ENCODE measurements at regions not wholly inside any gene's neighbourhood (a gene's known extent, or its start where the extent isn't known, plus 50 kb on each side); places are given as distances from the start of the nearest gene placed in this dataset.

DNA sequence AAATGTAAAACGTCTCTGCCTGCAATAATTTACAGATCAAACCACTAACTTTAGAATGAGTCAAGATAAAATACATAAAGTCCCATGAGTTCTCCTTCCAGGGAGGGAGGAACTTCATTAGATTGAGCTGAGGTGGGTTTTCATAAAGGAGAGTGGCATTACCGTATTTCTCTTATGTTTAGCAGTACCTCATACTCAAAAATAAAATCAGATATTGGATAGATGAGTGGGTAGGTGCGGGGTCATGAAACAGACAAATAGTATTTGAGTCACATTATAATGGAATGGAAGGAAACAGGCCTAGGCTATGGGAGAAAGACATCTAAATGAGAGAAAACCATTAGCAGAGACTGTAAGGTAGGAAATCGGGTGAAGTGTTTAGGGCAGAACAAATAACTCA is 166.1 kb upstream of the SMLR1 start:
- TF ChIP-seq, protein P1, sequence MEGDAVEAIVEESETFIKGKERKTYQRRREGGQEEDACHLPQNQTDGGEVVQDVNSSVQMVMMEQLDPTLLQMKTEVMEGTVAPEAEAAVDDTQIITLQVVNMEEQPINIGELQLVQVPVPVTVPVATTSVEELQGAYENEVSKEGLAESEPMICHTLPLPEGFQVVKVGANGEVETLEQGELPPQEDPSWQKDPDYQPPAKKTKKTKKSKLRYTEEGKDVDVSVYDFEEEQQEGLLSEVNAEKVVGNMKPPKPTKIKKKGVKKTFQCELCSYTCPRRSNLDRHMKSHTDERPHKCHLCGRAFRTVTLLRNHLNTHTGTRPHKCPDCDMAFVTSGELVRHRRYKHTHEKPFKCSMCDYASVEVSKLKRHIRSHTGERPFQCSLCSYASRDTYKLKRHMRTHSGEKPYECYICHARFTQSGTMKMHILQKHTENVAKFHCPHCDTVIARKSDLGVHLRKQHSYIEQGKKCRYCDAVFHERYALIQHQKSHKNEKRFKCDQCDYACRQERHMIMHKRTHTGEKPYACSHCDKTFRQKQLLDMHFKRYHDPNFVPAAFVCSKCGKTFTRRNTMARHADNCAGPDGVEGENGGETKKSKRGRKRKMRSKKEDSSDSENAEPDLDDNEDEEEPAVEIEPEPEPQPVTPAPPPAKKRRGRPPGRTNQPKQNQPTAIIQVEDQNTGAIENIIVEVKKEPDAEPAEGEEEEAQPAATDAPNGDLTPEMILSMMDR (IDR thresholded peaks at IDR 0.05): no peak
- Histone ChIP-seq H3K4me1 (no peaks in the 10 kb centered on the region), H3K4me3 (no peak overlapping the region), H3K27me3 (no peaks in the 10 kb centered on the region), H3K27ac (no peak overlapping the region), H3K9me3 (no peaks in the 10 kb centered on the region), H3K36me3 (no peaks in the 10 kb centered on the region)
- DNase-seq: no peak
- intact Hi-C loops (cut with DNase I): no loop called here
- no peak for ATAC-seq

DNA sequence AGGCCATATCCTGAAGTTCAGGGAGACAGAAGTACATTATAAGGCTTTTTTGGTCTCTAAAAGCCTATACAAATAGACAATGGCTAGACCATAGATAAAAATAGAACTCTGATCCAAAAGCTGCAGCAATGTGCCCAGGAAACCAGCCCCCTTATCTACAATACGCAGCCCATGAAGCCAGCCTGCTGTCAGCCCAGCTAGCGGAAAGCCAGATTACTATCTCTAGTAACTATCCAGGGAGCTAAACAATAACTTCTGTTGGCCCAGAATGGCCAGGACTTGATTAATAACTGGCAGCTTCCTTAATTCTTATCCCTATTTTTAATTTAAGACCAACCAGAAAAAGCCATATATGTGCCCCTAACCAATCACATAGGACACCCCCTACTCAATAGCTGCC is 160.4 kb upstream of the SMLR1 start:
- TF ChIP-seq, protein P1 (IDR thresholded peaks at IDR 0.05): no peak
- no peak for DNase-seq
- Histone ChIP-seq H3K4me3 (no peak overlapping the region), H3K27ac (no peak overlapping the region), H3K36me3 (no peaks in the 10 kb centered on the region), H3K27me3 (no peaks in the 10 kb centered on the region), H3K4me1 (no peaks in the 10 kb centered on the region), H3K9me3 (no peaks in the 10 kb centered on the region)
- intact Hi-C loops (cut with DNase I): no loop called here
- no peak for ATAC-seq

DNA sequence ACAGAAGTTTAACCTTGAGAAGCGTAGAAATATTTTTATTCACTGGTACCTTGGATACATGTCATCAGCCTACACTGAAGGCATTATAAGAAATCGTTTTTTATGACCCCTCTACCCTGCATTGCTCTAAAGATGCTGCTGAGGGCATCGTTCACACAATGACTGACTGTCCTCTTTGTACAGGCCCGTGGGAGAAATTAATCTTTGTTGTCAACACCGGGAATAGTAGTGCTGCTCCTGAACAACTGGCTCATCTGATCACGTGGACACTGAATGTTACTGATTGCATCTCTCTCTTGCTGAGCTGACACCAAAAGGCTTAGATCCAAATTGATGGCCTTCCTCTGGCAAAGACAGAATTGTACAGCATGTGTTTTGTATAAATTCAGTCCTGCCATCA is 157.1 kb upstream of the SMLR1 start:
- H3K27ac ChIP-seq: no peak overlapping the region
- intact Hi-C loops (cut with DNase I): no loop called here
- TF ChIP-seq, protein P1 (IDR thresholded peaks at IDR 0.05): no peak
- ATAC-seq: no peak
- DNase-seq: no peak
- no peaks in the 10 kb centered on the region for H3K9me3 ChIP-seq
- H3K4me1 ChIP-seq: no peaks in the 10 kb centered on the region
- no peak overlapping the region for H3K4me3 ChIP-seq
- H3K27me3 ChIP-seq: no peaks in the 10 kb centered on the region
- no peaks in the 10 kb centered on the region for H3K36me3 ChIP-seq

DNA sequence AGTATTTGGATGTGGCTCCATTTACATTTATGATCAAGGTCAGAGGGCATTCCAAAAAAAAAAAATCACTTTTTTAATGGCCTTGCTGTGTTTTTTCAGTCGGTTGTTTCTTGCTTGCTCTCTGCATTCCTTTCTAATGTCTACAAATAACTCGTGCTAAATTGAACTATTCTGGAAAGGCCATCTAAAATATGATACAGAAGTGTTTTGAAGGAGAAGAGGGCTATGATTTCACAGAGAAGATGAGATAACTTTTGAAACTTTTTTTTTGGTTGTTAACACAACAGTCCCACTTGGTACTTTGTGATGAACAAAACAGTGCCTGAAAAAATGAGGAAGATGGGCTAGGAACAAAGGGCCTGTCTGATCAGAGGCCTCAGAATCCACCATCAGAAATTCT is 156.1 kb upstream of the SMLR1 start:
- intact Hi-C loops (cut with DNase I): no loop called here
- Histone ChIP-seq H3K4me3 (no peak overlapping the region), H3K4me1 (no peaks in the 10 kb centered on the region), H3K9me3 (no peaks in the 10 kb centered on the region), H3K27me3 (no peaks in the 10 kb centered on the region), H3K27ac (no peak overlapping the region), H3K36me3 (no peaks in the 10 kb centered on the region)
- DNase-seq (no peak), ATAC-seq (no peak)
- TF ChIP-seq, protein P1 (IDR thresholded peaks at IDR 0.05): no peak

DNA sequence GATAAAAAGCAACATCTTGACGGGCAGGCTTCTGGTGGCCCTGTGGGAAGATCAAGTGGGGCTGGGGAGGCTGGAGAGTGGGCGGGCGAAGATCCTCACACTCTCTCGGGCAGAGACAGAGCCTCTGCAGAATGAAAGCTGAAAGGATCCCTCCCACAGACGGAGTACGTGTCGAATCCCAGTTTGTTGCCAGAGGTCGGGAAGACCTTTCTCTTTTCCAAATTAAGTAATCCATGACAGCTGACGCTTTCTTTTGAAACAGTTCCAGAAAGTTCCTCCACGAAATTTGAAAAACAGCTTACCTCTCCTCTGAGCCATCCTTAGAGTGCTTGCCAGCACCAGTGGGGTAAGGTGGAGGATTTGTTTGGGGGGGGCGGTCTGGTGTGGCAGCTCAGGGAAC is 155.6 kb upstream of the SMLR1 start:
- Histone ChIP-seq H3K27me3 (no peaks in the 10 kb centered on the region), H3K4me3 (no peak overlapping the region), H3K36me3 (no peaks in the 10 kb centered on the region), H3K27ac (no peak overlapping the region), H3K4me1 (no peaks in the 10 kb centered on the region), H3K9me3 (no peaks in the 10 kb centered on the region)
- ATAC-seq: peak; percentile 57
- TF ChIP-seq, protein P1 (IDR thresholded peaks at IDR 0.05): no peak
- intact Hi-C loops (cut with DNase I): no loop called here
- DNase-seq: peak in 2 of 4 donors; percentile 36 to 66
